ENCODE measurements at regions not wholly inside any gene's neighbourhood (a gene's known extent, or its start where the extent isn't known, plus 50 kb on each side); places are given as distances from the start of the nearest gene placed in this dataset.

GRCh38 chr1:238439511-238439910, 548.8 kb upstream of the ZP4 start:
- no peak for TF ChIP-seq EP300 (conservative IDR thresholded peaks at IDR 0.05; ENCODE audit: poor library complexity, severe bottlenecking)
- TF ChIP-seq, protein P1, sequence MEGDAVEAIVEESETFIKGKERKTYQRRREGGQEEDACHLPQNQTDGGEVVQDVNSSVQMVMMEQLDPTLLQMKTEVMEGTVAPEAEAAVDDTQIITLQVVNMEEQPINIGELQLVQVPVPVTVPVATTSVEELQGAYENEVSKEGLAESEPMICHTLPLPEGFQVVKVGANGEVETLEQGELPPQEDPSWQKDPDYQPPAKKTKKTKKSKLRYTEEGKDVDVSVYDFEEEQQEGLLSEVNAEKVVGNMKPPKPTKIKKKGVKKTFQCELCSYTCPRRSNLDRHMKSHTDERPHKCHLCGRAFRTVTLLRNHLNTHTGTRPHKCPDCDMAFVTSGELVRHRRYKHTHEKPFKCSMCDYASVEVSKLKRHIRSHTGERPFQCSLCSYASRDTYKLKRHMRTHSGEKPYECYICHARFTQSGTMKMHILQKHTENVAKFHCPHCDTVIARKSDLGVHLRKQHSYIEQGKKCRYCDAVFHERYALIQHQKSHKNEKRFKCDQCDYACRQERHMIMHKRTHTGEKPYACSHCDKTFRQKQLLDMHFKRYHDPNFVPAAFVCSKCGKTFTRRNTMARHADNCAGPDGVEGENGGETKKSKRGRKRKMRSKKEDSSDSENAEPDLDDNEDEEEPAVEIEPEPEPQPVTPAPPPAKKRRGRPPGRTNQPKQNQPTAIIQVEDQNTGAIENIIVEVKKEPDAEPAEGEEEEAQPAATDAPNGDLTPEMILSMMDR (IDR thresholded peaks at IDR 0.05; ENCODE audit: poor library complexity, severe bottlenecking), result no peak
- TF ChIP-seq POLR2AphosphoS5 (IDR thresholded peaks at IDR 0.05), result no peak
- TF ChIP-seq TAF1 (IDR thresholded peaks at IDR 0.05; ENCODE audit: low read depth), result no peak
- TF ChIP-seq SMC3 (conservative IDR thresholded peaks at IDR 0.05; ENCODE audit: poor library complexity), result no peak
- no peak for TF ChIP-seq MXI1 (conservative IDR thresholded peaks at IDR 0.05; ENCODE audit: poor library complexity, severe bottlenecking)

Measured in neural cell (in vitro differentiated cells).